ENCODE measurements at regions not wholly inside any gene's neighbourhood (a gene's known extent, or its start where the extent isn't known, plus 50 kb on each side); places are given as distances from the start of the nearest gene placed in this dataset.

DNA sequence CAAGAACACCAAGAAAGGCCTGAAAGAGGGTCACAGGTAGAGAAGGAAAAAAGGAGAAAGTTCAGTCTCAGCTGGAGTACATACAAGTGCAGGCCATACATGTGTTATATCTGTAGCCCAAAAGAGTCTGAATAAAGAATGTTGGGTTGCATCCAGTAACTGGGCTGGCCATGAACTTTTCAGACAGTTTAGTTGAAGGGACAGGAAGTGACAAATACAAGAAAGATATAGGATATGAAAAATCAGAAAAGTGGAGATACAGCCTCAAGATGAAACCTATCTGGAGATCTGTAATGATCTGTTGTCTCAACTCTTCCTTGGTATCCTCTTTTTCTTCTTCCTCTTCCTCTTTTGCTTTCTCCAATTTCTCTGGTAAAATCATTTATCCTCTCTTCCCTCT, 671.7 kb downstream of the MECOM start:
- Histone ChIP-seq H3K9me2 (ENCODE audit: insufficient read depth) (no peaks in the 10 kb centered on the region), H3K27ac (no peak overlapping the region), H3K9ac (no peak overlapping the region), H3K36me3 (ENCODE audit: low read depth) (no peaks in the 10 kb centered on the region), H3K4me2 (ENCODE audit: unreplicated experiment) (no peak overlapping the region), H3K4me3 (no peak overlapping the region), H3K9me3 (ENCODE audit: low read depth) (no peaks in the 10 kb centered on the region), H3F3A (ENCODE audit: insufficient read depth) (no peaks in the 10 kb centered on the region), H4K20me1 (ENCODE audit: insufficient read depth) (no peaks in the 10 kb centered on the region), H2AFZ (no peak overlapping the region), H3K79me2 (ENCODE audit: insufficient read depth) (no peaks in the 10 kb centered on the region), H3K27me3 (replicated peaks; ENCODE audit: insufficient read depth) (no peaks in the 10 kb centered on the region), H3K4me1 (ENCODE audit: insufficient read depth) (peaks cover 5% of the 10 kb centered on the region; the same call in 1 of the 2 replicates)
- TF ChIP-seq EZH2 (IDR thresholded peaks at IDR 0.05; ENCODE audit: insufficient read depth, poor library complexity, severe bottlenecking) (no peak), EZH2phosphoT487 (IDR thresholded peaks at IDR 0.05; ENCODE audit: insufficient read depth, low read depth) (no peak)
- peak; percentile 15 for DNase-seq
- in situ Hi-C loops (cut with MboI) = no loop called here

GRCh38 chr3:168990621-168991020, 672.9 kb downstream of the MECOM start:
- Histone ChIP-seq H3K9me3 (ENCODE audit: low read depth) (no peaks in the 10 kb centered on the region), H3K79me2 (ENCODE audit: insufficient read depth) (no peaks in the 10 kb centered on the region), H3K4me2 (ENCODE audit: unreplicated experiment) (no peak overlapping the region), H3F3A (ENCODE audit: insufficient read depth) (no peaks in the 10 kb centered on the region), H3K4me3 (no peak overlapping the region), H3K9me2 (ENCODE audit: insufficient read depth) (no peaks in the 10 kb centered on the region), H3K4me1 (ENCODE audit: insufficient read depth) (peaks cover 5% of the 10 kb centered on the region; the same call in 1 of the 2 replicates), H3K27me3 (replicated peaks; ENCODE audit: insufficient read depth) (no peaks in the 10 kb centered on the region), H3K9ac (no peak overlapping the region), H3K27ac (no peak overlapping the region), H4K20me1 (ENCODE audit: insufficient read depth) (no peaks in the 10 kb centered on the region), H3K36me3 (ENCODE audit: low read depth) (no peaks in the 10 kb centered on the region), H2AFZ (no peak overlapping the region)
- 87 to 88% methylated on average over 3 of the region's 3 CpGs for WGBS, 2 experiments (ENCODE audit: low coverage in 1 of 2, low lambda C conversion rate in 2 of 2, missing lambda C conversion rate in 2 of 2)
- in situ Hi-C loops (cut with MboI) = no loop called here
- DNase-seq = no peak
- TF ChIP-seq EZH2 (IDR thresholded peaks at IDR 0.05; ENCODE audit: insufficient read depth, poor library complexity, severe bottlenecking) (no peak), EZH2phosphoT487 (IDR thresholded peaks at IDR 0.05; ENCODE audit: insufficient read depth, low read depth) (no peak)

GRCh38 chr3:168990134-168990533, 673.4 kb downstream of the MECOM start:
- no peaks in the 10 kb centered on the region for H3K36me3 ChIP-seq (ENCODE audit: low read depth)
- H3K79me2 ChIP-seq (ENCODE audit: insufficient read depth) = no peaks in the 10 kb centered on the region
- H3K27ac ChIP-seq = no peak overlapping the region
- DNase-seq = no peak
- H4K20me1 ChIP-seq (ENCODE audit: insufficient read depth) = no peaks in the 10 kb centered on the region
- no peaks in the 10 kb centered on the region for H3K9me3 ChIP-seq (ENCODE audit: low read depth)
- no peaks in the 10 kb centered on the region for H3K9me2 ChIP-seq (ENCODE audit: insufficient read depth)
- no peak overlapping the region for H3K4me3 ChIP-seq
- H2AFZ ChIP-seq = no peak overlapping the region
- in situ Hi-C loops (cut with MboI) = no loop called here
- TF ChIP-seq EZH2 (IDR thresholded peaks at IDR 0.05; ENCODE audit: insufficient read depth, poor library complexity, severe bottlenecking) (no peak), EZH2phosphoT487 (IDR thresholded peaks at IDR 0.05; ENCODE audit: insufficient read depth, low read depth) (no peak)
- H3K4me1 ChIP-seq (ENCODE audit: insufficient read depth) = peaks cover 5% of the 10 kb centered on the region; the same call in 1 of the 2 replicates
- 60% methylated on average over 2 of the region's 2 CpGs for WGBS, 2 experiments (ENCODE audit: low coverage in 1 of 2, low lambda C conversion rate in 2 of 2, missing lambda C conversion rate in 2 of 2)
- H3K9ac ChIP-seq = no peak overlapping the region
- H3K27me3 ChIP-seq (replicated peaks; ENCODE audit: insufficient read depth) = no peaks in the 10 kb centered on the region
- no peak overlapping the region for H3K4me2 ChIP-seq (ENCODE audit: unreplicated experiment)
- H3F3A ChIP-seq (ENCODE audit: insufficient read depth) = no peaks in the 10 kb centered on the region

- no peaks in the 10 kb centered on the region for H3K9me2 ChIP-seq (ENCODE audit: insufficient read depth)
- H3K4me2 ChIP-seq (ENCODE audit: unreplicated experiment) = no peak overlapping the region
- no peak overlapping the region for H3K9ac ChIP-seq
- H3F3A ChIP-seq (ENCODE audit: insufficient read depth) = no peaks in the 10 kb centered on the region
- H3K27ac ChIP-seq = no peak overlapping the region
- no peak overlapping the region for H2AFZ ChIP-seq
- WGBS, 2 experiments (ENCODE audit: low coverage in 1 of 2, low lambda C conversion rate in 2 of 2, missing lambda C conversion rate in 2 of 2) = 52% methylated on average over 5 of the region's 5 CpGs
- H3K79me2 ChIP-seq (ENCODE audit: insufficient read depth) = no peaks in the 10 kb centered on the region
- H3K27me3 ChIP-seq (replicated peaks; ENCODE audit: insufficient read depth) = no peaks in the 10 kb centered on the region
- in situ Hi-C loops (cut with MboI) = no loop called here
- no peak for TF ChIP-seq EZH2phosphoT487 (IDR thresholded peaks at IDR 0.05; ENCODE audit: insufficient read depth, low read depth)
- no peak for TF ChIP-seq EZH2 (IDR thresholded peaks at IDR 0.05; ENCODE audit: insufficient read depth, poor library complexity, severe bottlenecking)
- H3K36me3 ChIP-seq (ENCODE audit: low read depth) = no peaks in the 10 kb centered on the region
- H3K4me3 ChIP-seq = no peak overlapping the region
- DNase-seq = peak; percentile 43
- no peaks in the 10 kb centered on the region for H3K9me3 ChIP-seq (ENCODE audit: low read depth)
- no peaks in the 10 kb centered on the region for H4K20me1 ChIP-seq (ENCODE audit: insufficient read depth)
- H3K4me1 ChIP-seq (ENCODE audit: insufficient read depth) = peaks cover 5% of the 10 kb centered on the region; the same call in 1 of the 2 replicates
These were observed 674.1 kb downstream of the MECOM start for GRCh38 chr3:168989396-168989795.

- in situ Hi-C loops (cut with MboI) = no loop called here
These were observed 674.7 kb downstream of the MECOM start for GRCh38 chr3:168988853-168989252.

More at GRCh38 chr3:168988853-168989252, 674.7 kb downstream of the MECOM start:
- Histone ChIP-seq H3K4me3 (no peak overlapping the region), H3F3A (ENCODE audit: insufficient read depth) (no peaks in the 10 kb centered on the region), H3K9ac (no peak overlapping the region), H3K79me2 (ENCODE audit: insufficient read depth) (no peaks in the 10 kb centered on the region), H3K4me2 (ENCODE audit: unreplicated experiment) (no peak overlapping the region), H3K9me2 (ENCODE audit: insufficient read depth) (no peaks in the 10 kb centered on the region), H2AFZ (no peak overlapping the region), H3K4me1 (ENCODE audit: insufficient read depth) (peaks cover 5% of the 10 kb centered on the region; the same call in 1 of the 2 replicates), H3K36me3 (ENCODE audit: low read depth) (no peaks in the 10 kb centered on the region), H4K20me1 (ENCODE audit: insufficient read depth) (no peaks in the 10 kb centered on the region), H3K9me3 (ENCODE audit: low read depth) (no peaks in the 10 kb centered on the region), H3K27me3 (replicated peaks; ENCODE audit: insufficient read depth) (no peaks in the 10 kb centered on the region), H3K27ac (no peak overlapping the region)
- 9% methylated on average over 1 of the region's 1 CpG for WGBS, 2 experiments (ENCODE audit: low coverage in 1 of 2, low lambda C conversion rate in 2 of 2, missing lambda C conversion rate in 2 of 2)
- no peak for DNase-seq
- TF ChIP-seq EZH2 (IDR thresholded peaks at IDR 0.05; ENCODE audit: insufficient read depth, poor library complexity, severe bottlenecking) (no peak), EZH2phosphoT487 (IDR thresholded peaks at IDR 0.05; ENCODE audit: insufficient read depth, low read depth) (no peak)

Measured in GM23248 (cell line).